ENCODE measurements at regions not wholly inside any gene's neighbourhood (a gene's known extent, or its start where the extent isn't known, plus 50 kb on each side); places are given as distances from the start of the nearest gene placed in this dataset.

GRCh38 chr13:38636761-38637160 is 50.1 kb upstream of the FREM2 start:
- no peak for DNase-seq (ENCODE audit: low read depth)
- TF ChIP-seq POLR2A (IDR thresholded peaks at IDR 0.05; ENCODE audit: extremely low read depth, insufficient read length): no peak
- no peak for TF ChIP-seq CTCF (IDR thresholded peaks at IDR 0.05; ENCODE audit: low read depth, low read length)
- TF ChIP-seq MYC (IDR thresholded peaks at IDR 0.05; ENCODE audit: low read depth, low read length): no peak
- TF ChIP-seq MAX (IDR thresholded peaks at IDR 0.05; ENCODE audit: low read depth, low read length): no peak
- H3K4me3 ChIP-seq (ENCODE audit: low read depth, low read length): no peak overlapping the region

Measured in NB4 (cell line).